Peyer's patch (tissue), 4 donors: ENCODE measurements at regions not wholly inside any gene's neighbourhood (a gene's known extent, or its start where the extent isn't known, plus 50 kb on each side); places are given as distances from the start of the nearest gene placed in this dataset.
"Not testable (repeated sequence)": the region's sequence is repeated elsewhere in the genome, so short reads cannot be mapped to it uniquely, and the experiment has no call there.

Experiments used
- DNase-seq, 3 donors: peaks; one replicate each; pipeline ENCODE4 v3.0.0-alpha.2; 2017 to 2019
- H3K27ac ChIP-seq, 4 donors: fragments of 200-600 bp; sonication (generic); one replicate each; pipeline ENCODE4 v1.5.1; 2016 to 2019
- H3K27me3 ChIP-seq, 2 donors: fragments of 200-600 bp; sonication (generic); one replicate each; pipeline ENCODE4 v1.5.1; 2019
- H3K36me3 ChIP-seq, 3 donors: fragments of 200-600 bp; sonication (generic); one replicate each; pipeline ENCODE4 v1.5.1; 2016 to 2019
- H3K4me1 ChIP-seq, 4 donors: fragments of 200-600 bp; sonication (generic); one replicate each; pipeline ENCODE4 v1.5.1; 2016 to 2019
- H3K4me3 ChIP-seq, 4 donors: fragments of 200-600 bp; sonication (generic); 1 replicate in 3 of 4; 2 replicates in 1 of 4; pipeline ENCODE4 v1.5.1; 2016 to 2019; ENCODE audit warnings: mild to moderate bottlenecking in 1 of 4
- H3K9me3 ChIP-seq, 4 donors: fragments of 200-600 bp; sonication (generic); one replicate each; pipeline ENCODE4 v1.5.1; 2016 to 2019; ENCODE audit warnings: mild to moderate bottlenecking in 1 of 4
- POLR2A ChIP-seq, 2 donors: fragments of 450-650 bp; IDR thresholded peaks; one replicate each; pipeline ENCODE4 v1.5.1; 2017; ENCODE audit warnings: antibody characterized with exemption in 2 of 2, mild to moderate bottlenecking in 2 of 2, moderate library complexity in 2 of 2
- TF ChIP-seq, protein P1 (sequence below), 6 experiments: fragments of 450-650 bp in 4 of 6; fragments of 200-600 bp in 2 of 6; sonication (generic) in 1 of 6; IDR thresholded peaks; one replicate each; pipeline ENCODE4 v1.5.1; 2017 to 2019; ENCODE audit warnings: antibody characterized with exemption in 6 of 6, mild to moderate bottlenecking in 3 of 6, moderate library complexity in 1 of 6

DNA sequence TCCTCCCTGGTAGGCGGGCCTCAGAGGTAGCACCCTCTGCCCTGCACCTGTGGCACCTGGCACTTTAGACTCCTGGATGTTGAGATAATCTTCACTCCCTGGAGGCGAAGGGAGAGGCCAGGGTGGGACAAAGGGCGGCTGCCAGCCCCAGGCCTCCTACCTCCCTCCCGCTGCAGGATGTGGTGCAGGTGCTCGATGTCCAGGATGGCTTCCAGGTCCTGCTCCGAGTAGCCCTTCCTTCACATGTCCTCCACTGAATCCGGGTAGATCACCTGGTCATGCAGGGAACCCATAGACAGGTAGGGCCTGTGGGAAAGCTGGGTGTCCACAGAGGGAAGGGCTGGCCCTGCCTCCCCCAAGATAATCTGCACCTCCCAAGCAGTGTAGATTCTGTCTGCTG lies 1075.6 kb downstream of the RPIA start:
- Histone ChIP-seq H3K4me3 (peak overlapping the region in 1 of 4 donors; percentile 23), H3K27me3 (peaks cover 0 to 11% of the 10 kb centered on the region in 2 donors)
- not testable (repeated sequence) for H3K4me1 ChIP-seq, H3K27ac ChIP-seq, H3K9me3 ChIP-seq, H3K36me3 ChIP-seq
- DNase-seq = peak in 2 of 3 donors; percentile 50 to 62

- peaks cover 0 to 7% (median 0%) of the 10 kb centered on the region in 4 donors for H3K9me3 ChIP-seq
- peaks cover 0 to 11% of the 10 kb centered on the region in 2 donors for H3K27me3 ChIP-seq
- TF ChIP-seq, protein P1, sequence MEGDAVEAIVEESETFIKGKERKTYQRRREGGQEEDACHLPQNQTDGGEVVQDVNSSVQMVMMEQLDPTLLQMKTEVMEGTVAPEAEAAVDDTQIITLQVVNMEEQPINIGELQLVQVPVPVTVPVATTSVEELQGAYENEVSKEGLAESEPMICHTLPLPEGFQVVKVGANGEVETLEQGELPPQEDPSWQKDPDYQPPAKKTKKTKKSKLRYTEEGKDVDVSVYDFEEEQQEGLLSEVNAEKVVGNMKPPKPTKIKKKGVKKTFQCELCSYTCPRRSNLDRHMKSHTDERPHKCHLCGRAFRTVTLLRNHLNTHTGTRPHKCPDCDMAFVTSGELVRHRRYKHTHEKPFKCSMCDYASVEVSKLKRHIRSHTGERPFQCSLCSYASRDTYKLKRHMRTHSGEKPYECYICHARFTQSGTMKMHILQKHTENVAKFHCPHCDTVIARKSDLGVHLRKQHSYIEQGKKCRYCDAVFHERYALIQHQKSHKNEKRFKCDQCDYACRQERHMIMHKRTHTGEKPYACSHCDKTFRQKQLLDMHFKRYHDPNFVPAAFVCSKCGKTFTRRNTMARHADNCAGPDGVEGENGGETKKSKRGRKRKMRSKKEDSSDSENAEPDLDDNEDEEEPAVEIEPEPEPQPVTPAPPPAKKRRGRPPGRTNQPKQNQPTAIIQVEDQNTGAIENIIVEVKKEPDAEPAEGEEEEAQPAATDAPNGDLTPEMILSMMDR (IDR thresholded peaks at IDR 0.05) = no peak
- no peak for TF ChIP-seq POLR2A (IDR thresholded peaks at IDR 0.05)
- DNase-seq = peak in 2 of 3 donors; percentile 45 to 51
- no peak overlapping the region for H3K27ac ChIP-seq
- peak overlapping the region in 2 of 4 donors; percentile 22 to 23 for H3K4me3 ChIP-seq
- H3K4me1 ChIP-seq = peaks cover 0 to 8% (median 0%) of the 10 kb centered on the region in 4 donors
- H3K36me3 ChIP-seq = no peaks in the 10 kb centered on the region
Observed at GRCh38 chr2:89767572-89768435, 1076.3 kb downstream of the RPIA start.

GRCh38 chr2:89775885-89776284 lies 1084.4 kb downstream of the RPIA start:
- Histone ChIP-seq H3K9me3 (peaks cover 0 to 19% (median 0%) of the 10 kb centered on the region in 4 donors), H3K36me3 (no peaks in the 10 kb centered on the region), H3K27ac (no peak overlapping the region), H3K4me3 (no peak overlapping the region), H3K27me3 (no peaks in the 10 kb centered on the region), H3K4me1 (no peaks in the 10 kb centered on the region)
- TF ChIP-seq POLR2A (IDR thresholded peaks at IDR 0.05) = no peak
- TF ChIP-seq, protein P1 (IDR thresholded peaks at IDR 0.05) = no peak
- DNase-seq = no peak

GRCh38 chr2:89780318-89780717 lies 1088.8 kb downstream of the RPIA start:
- Histone ChIP-seq H3K27me3 (no peaks in the 10 kb centered on the region), H3K36me3 (no peaks in the 10 kb centered on the region), H3K27ac (no peak overlapping the region), H3K4me1 (no peaks in the 10 kb centered on the region), H3K9me3 (peaks cover 0 to 55% (median 0%) of the 10 kb centered on the region in 4 donors), H3K4me3 (no peak overlapping the region)
- no peak for TF ChIP-seq POLR2A (IDR thresholded peaks at IDR 0.05)
- TF ChIP-seq, protein P1 (IDR thresholded peaks at IDR 0.05) = no peak
- no peak for DNase-seq

DNA sequence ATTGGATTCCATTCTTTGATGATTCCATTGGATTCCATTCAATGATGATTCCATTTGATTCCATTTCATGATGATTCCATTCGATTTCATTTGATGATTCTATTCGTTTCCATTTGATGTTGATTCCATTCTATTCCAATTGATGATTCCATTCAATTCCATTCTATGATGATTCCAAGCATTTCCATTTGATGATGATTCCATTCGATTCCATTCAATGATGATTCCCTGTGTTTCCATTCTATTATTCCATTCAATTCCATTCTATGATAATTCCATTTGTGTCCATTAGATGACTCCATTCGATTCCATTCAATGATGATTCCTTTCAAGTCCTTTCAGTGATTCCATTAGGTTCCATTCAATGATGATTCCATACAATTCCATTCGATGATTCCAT lies 1090.5 kb downstream of the RPIA start:
- H3K27ac ChIP-seq = no peak overlapping the region
- no peak overlapping the region for H3K4me3 ChIP-seq
- H3K4me1 ChIP-seq = no peaks in the 10 kb centered on the region
- H3K36me3 ChIP-seq = no peaks in the 10 kb centered on the region
- no peaks in the 10 kb centered on the region for H3K27me3 ChIP-seq
- peaks cover 0 to 51% (median 0%) of the 10 kb centered on the region in 4 donors for H3K9me3 ChIP-seq
- TF ChIP-seq, protein P1 (IDR thresholded peaks at IDR 0.05) = no peak
- no peak for TF ChIP-seq POLR2A (IDR thresholded peaks at IDR 0.05)
- no peak for DNase-seq

- H3K36me3 ChIP-seq = no peaks in the 10 kb centered on the region
- DNase-seq = no peak
- H3K27ac ChIP-seq = no peak overlapping the region
- H3K4me1 ChIP-seq = no peaks in the 10 kb centered on the region
- TF ChIP-seq POLR2A (IDR thresholded peaks at IDR 0.05) = no peak
- TF ChIP-seq, protein P1 (IDR thresholded peaks at IDR 0.05) = no peak
- H3K9me3 ChIP-seq = peaks cover 0 to 55% (median 0%) of the 10 kb centered on the region in 4 donors
- no peaks in the 10 kb centered on the region for H3K27me3 ChIP-seq
- no peak overlapping the region for H3K4me3 ChIP-seq
Observed at GRCh38 chr2:89784960-89785359, 1093.5 kb downstream of the RPIA start.

- peaks cover 0 to 58% (median 0%) of the 10 kb centered on the region in 4 donors for H3K9me3 ChIP-seq
- not testable (repeated sequence) for DNase-seq, H3K36me3 ChIP-seq, H3K4me1 ChIP-seq, H3K27ac ChIP-seq, H3K27me3 ChIP-seq, H3K4me3 ChIP-seq
Observed at GRCh38 chr2:89785528-89785927, 1094.1 kb downstream of the RPIA start.

- H3K9me3 ChIP-seq = peaks cover 0 to 53% (median 0%) of the 10 kb centered on the region in 4 donors
- not testable (repeated sequence) for H3K4me1 ChIP-seq, H3K27ac ChIP-seq
Observed at GRCh38 chr2:89786642-89787041, 1095.2 kb downstream of the RPIA start.

DNA sequence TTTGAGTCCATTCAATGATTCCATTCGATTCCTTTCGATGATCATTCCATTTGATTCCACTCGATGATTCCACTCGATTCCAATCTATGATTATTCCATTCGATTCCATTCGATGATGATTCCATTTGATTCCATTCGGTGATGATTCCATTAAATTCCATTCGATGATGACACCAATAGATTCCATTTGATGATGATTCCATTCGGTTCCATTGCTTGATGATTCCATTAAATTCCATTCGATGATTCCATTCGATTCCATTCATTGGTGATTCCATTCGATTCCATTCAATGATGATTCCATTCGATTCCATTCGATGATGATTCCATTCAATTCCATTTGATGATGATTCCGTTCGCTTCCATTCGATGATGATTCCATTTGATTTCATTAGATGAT lies 1104.1 kb downstream of the RPIA start:
- H3K9me3 ChIP-seq = peaks cover 0 to 44% (median 0%) of the 10 kb centered on the region in 4 donors
- not testable (repeated sequence) for H3K27ac ChIP-seq, H3K36me3 ChIP-seq, H3K4me3 ChIP-seq, H3K27me3 ChIP-seq, H3K4me1 ChIP-seq, DNase-seq

More at GRCh38 chr2:89786642-89787041, 1095.2 kb downstream of the RPIA start:
- H3K27me3 ChIP-seq, H3K4me3 ChIP-seq, H3K36me3 ChIP-seq, DNase-seq: not testable (repeated sequence)
